ENCODE measurements at regions not wholly inside any gene's neighbourhood (a gene's known extent, or its start where the extent isn't known, plus 50 kb on each side); places are given as distances from the start of the nearest gene placed in this dataset.

- FAIRE-seq (no peak), DNase-seq (ENCODE audit: insufficient read length, low spot score) (no peak)
These were observed 490.3 kb downstream of the ARHGEF28 start for GRCh38 chr5:74116266-74116665.

DNA sequence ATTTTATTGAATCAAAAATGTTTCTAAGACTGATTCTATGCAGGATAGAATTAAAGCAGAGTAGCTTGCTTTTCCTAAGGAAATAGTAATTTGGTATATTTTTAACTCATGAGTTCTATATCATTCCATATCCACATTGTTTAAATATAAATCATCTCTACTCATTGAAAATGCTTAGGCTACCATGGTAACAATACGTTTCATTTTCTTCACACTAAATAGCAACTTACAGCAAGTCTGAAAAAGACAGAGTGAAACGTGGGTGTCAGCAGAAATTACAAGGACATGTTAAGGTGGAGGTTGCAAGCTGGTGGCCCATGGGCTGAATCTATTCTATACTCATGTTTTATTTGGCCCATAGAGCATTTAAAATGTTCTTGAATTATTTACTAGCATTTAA is 487.9 kb downstream of the ARHGEF28 start:
- FAIRE-seq (no peak), DNase-seq (ENCODE audit: insufficient read length, low spot score) (no peak)

GRCh38 chr5:74113196-74113540 is 487.2 kb downstream of the ARHGEF28 start:
- FAIRE-seq (no peak), DNase-seq (ENCODE audit: insufficient read length, low spot score) (no peak)

DNA sequence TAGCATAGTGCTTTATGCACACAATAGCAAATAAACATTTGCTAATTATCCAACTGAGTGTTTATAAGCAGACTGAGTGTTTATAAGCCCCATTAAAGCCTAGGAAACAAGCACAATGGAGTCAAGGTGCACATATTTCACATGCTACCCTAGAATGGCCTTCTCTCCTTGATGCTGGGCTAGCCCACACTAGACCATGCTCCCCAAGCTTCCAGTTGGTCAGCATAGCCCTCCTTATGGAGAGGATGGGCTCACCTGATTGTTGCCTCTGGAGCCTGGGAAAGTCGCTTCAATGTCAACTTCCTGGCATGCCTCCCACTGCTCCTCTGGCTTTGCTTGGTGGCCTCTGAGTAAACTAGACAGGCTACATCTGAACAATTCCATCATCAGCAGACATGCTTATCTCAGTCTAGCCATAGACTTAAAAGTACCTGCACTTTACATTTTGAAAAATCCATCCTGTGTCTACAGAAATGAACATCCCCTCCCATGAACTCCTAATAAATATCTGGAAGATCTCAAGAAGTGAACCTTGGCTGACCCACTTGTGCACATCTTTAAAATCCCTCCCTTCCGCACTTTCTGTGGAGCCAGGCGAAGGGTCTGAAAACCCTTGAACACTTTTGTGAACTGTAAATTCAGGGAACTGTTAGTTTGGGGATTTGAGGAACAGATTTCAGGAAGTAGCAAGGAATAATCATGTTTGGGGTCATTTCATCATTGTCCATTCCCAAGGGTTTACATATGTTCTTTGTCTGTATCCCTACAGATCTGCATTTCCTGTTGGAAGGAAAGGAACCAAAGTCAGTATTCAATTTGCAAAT is 486.6 kb downstream of the ARHGEF28 start:
- FAIRE-seq (no peak), DNase-seq (ENCODE audit: insufficient read length, low spot score) (no peak)

DNA sequence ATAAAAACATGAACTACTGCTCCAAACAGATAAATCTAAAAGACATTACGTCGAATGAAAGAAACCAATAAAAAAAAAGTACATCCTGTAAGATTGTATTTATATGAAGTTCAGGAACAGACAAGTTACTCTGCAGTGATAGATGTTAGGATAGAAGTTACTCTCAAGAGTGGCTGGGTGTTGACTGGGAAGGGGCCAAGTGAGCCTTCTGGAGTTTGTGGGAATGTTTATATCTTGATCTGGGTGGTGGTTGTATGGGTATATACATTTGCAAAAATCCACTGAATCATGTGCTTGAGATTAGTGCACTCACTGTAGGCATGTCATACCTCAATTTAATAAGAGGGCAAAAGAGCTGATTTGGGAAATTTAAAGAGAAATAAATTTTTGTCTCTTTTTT is 485.8 kb downstream of the ARHGEF28 start:
- no peak for DNase-seq (ENCODE audit: insufficient read length, low spot score)
- FAIRE-seq: no peak

- FAIRE-seq (no peak), DNase-seq (ENCODE audit: insufficient read length, low spot score) (no peak)
These were observed 483.3 kb downstream of the ARHGEF28 start for GRCh38 chr5:74109344-74109743.

DNA sequence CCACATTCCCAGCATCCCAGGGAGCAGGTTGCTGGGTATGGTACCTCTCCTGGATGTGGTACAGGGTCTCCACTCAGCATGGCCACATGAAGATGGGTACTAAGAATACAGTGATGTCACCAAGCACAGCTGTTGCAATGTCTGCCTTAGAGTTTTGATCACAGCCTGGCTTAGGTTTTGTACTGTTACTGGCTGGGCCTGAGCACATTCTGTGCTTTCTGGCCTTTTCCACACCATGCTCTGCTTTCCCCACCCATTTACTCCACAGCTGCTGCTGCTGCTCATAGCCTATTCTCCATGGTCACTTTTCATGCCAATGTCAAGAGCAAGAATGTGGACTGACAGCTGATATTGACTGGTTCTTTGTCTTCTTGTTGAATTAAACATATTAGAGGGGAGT is 481.9 kb downstream of the ARHGEF28 start:
- FAIRE-seq (no peak), DNase-seq (ENCODE audit: insufficient read length, low spot score) (no peak)

GRCh38 chr5:74105126-74105780 is 479.3 kb downstream of the ARHGEF28 start:
- DNase-seq (ENCODE audit: insufficient read length, low spot score) (no peak), FAIRE-seq (no peak)

DNA sequence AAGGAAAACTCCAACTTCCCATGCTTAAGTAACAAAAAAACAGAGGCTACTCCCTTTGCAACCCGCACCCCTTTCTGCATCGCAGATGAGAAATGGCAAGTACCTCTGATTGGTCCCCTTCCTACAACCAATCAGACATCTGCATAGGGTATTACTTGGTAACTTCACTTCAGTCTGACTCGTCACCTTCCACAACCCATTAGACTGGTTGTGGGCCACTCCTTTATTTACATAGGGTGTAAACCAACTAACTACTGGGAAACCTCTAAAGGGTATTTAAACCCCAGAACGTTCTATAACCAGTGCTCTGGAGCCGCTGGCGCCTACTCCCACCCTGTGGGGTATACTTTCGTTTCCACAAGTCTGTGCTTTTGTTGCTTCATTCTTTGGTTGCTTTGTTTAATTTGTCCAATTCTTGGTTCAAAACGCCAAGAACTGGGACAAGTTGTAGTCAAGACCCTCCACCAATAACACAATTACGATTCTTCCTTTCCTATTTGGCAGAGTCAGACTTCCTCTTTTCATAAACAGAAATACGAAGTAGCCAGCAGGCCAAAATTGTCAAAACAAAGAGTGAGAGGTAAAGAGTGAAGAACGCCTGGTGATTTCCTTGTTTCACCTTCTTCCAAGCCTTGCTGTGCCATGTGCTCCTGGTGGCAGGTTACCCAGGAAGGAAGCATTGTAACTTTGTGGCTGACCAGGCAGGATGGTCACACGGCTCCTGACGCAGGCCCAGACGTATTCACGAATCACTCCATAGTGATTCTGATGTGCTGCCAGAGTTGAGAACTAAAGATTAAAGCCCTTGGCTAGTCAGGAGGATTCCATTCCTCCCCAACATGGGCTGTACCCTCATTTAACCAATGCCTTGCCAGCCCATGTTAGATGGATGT is 477.4 kb downstream of the ARHGEF28 start:
- FAIRE-seq (no peak), DNase-seq (ENCODE audit: insufficient read length, low spot score) (no peak)

- FAIRE-seq (no peak), DNase-seq (ENCODE audit: insufficient read length, low spot score) (no peak)
These were observed 474.3 kb downstream of the ARHGEF28 start for GRCh38 chr5:74100268-74100665.

- FAIRE-seq (no peak), DNase-seq (ENCODE audit: insufficient read length, low spot score) (no peak)
These were observed 473.7 kb downstream of the ARHGEF28 start for GRCh38 chr5:74099538-74100267.

- DNase-seq (ENCODE audit: insufficient read length, low spot score) (no peak), FAIRE-seq (no peak)
These were observed 472.9 kb downstream of the ARHGEF28 start for GRCh38 chr5:74098941-74099340.

- DNase-seq (ENCODE audit: insufficient read length, low spot score): no peak
- no peak for FAIRE-seq
These were observed 472.5 kb downstream of the ARHGEF28 start for GRCh38 chr5:74098456-74098855.

GRCh38 chr5:74096325-74096724 is 470.3 kb downstream of the ARHGEF28 start:
- DNase-seq (ENCODE audit: insufficient read length, low spot score) (no peak), FAIRE-seq (no peak)

GRCh38 chr5:74095871-74096270 is 469.9 kb downstream of the ARHGEF28 start:
- FAIRE-seq: no peak
- DNase-seq (ENCODE audit: insufficient read length, low spot score): no peak

GRCh38 chr5:74094782-74095108 is 468.7 kb downstream of the ARHGEF28 start:
- DNase-seq (ENCODE audit: insufficient read length, low spot score) (no peak), FAIRE-seq (no peak)

DNA sequence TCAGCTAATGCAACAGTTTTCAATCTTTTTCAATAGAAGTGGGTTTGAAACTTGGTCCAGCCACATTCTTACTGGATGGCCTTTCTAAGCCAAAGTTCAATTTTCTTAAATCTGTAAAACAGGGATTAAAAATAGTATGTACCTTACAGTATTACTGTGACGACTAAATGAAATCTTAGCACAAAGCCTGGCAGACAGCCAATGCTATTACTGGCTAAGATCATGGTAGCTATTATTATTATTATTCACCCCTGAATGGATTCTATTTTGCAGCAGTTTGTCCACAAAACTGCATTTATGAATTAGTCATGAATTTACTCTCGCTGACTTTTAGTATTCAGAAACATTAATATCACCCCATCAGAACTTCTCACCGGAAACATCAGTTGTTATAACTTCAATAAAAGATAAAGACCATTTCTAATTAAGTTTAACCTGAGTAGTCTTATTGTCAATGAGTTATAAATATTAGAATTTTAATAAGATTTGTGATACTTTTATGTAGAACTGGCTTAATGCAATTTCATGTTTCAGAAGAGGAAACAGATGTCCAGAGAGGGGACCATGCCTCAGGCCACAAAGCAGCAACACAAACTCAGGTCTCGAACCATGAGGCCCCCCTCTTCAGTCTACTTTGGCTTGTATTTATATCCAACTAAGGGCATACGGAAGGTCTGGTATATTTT is 468.2 kb downstream of the ARHGEF28 start:
- no peak for DNase-seq (ENCODE audit: insufficient read length, low spot score)
- no peak for FAIRE-seq

DNA sequence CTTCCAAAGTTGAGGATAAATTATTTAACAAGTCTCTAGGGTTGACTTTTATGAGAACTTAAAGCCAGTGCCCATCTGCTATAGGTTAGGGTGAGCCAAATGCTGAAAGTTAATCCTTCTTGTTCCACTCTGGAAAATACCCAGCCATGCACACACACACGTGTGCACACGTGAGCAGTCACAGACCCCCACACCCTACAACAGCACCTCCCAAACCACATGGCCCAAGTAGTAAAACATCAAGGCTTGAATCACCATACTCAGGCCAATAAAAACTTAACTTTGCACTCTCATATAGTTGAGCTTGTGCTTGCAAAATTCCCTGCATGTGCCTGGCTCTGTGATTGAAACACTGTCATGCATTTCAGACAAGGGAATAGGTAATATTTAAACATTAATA is 467.6 kb downstream of the ARHGEF28 start:
- FAIRE-seq (no peak), DNase-seq (ENCODE audit: insufficient read length, low spot score) (no peak)

- DNase-seq (ENCODE audit: insufficient read length, low spot score): no peak
These were observed 466.8 kb downstream of the ARHGEF28 start for GRCh38 chr5:74092766-74093165.

GRCh38 chr5:74085782-74086181 is 459.8 kb downstream of the ARHGEF28 start:
- DNase-seq (ENCODE audit: insufficient read length, low spot score) (no peak), FAIRE-seq (no peak)

More at GRCh38 chr5:74092766-74093165, 466.8 kb downstream of the ARHGEF28 start:
- FAIRE-seq: no peak

All from GM19239 (cell line).